ENCODE measurements at regions not wholly inside any gene's neighbourhood (a gene's known extent, or its start where the extent isn't known, plus 50 kb on each side); places are given as distances from the start of the nearest gene placed in this dataset.

GRCh38 chr6:21398741-21399325, 194.7 kb upstream of the SOX4 start:
- no peak for DNase-seq (ENCODE audit: low spot score)
- in situ Hi-C loops (cut with MboI; ENCODE audit: low sequenced_read_pairs, unreplicated experiment), result no loop called here
- no peak for TF ChIP-seq CTCF (IDR thresholded peaks at IDR 0.05; ENCODE audit: borderline replicate concordance, control extremely low read depth, extremely low read depth, insufficient read depth, missing control alignments)

GRCh38 chr6:21402368-21402767, 191.2 kb upstream of the SOX4 start:
- in situ Hi-C loops (cut with MboI; ENCODE audit: low sequenced_read_pairs, unreplicated experiment), result no loop called here
- no peak for TF ChIP-seq CTCF (IDR thresholded peaks at IDR 0.05; ENCODE audit: borderline replicate concordance, control extremely low read depth, extremely low read depth, insufficient read depth, missing control alignments)
- DNase-seq (ENCODE audit: low spot score), result peak; percentile 32

GRCh38 chr6:21404577-21404976, 189.0 kb upstream of the SOX4 start:
- DNase-seq (ENCODE audit: low spot score), result no peak
- in situ Hi-C loops (cut with MboI; ENCODE audit: low sequenced_read_pairs, unreplicated experiment), result no loop called here
- no peak for TF ChIP-seq CTCF (IDR thresholded peaks at IDR 0.05; ENCODE audit: borderline replicate concordance, control extremely low read depth, extremely low read depth, insufficient read depth, missing control alignments)

GRCh38 chr6:21406316-21406715, 187.2 kb upstream of the SOX4 start:
- TF ChIP-seq CTCF (IDR thresholded peaks at IDR 0.05; ENCODE audit: borderline replicate concordance, control extremely low read depth, extremely low read depth, insufficient read depth, missing control alignments), result no peak
- in situ Hi-C loops (cut with MboI; ENCODE audit: low sequenced_read_pairs, unreplicated experiment), result no loop called here
- no peak for DNase-seq (ENCODE audit: low spot score)

- TF ChIP-seq CTCF (IDR thresholded peaks at IDR 0.05; ENCODE audit: borderline replicate concordance, control extremely low read depth, extremely low read depth, insufficient read depth, missing control alignments), result no peak
- no peak for DNase-seq (ENCODE audit: low spot score)
- in situ Hi-C loops (cut with MboI; ENCODE audit: low sequenced_read_pairs, unreplicated experiment), result no loop called here
Observed at GRCh38 chr6:21409231-21409630, 184.3 kb upstream of the SOX4 start.

GRCh38 chr6:21413428-21413827, 180.1 kb upstream of the SOX4 start:
- in situ Hi-C loops (cut with MboI; ENCODE audit: low sequenced_read_pairs, unreplicated experiment), result no loop called here
- TF ChIP-seq CTCF (IDR thresholded peaks at IDR 0.05; ENCODE audit: borderline replicate concordance, control extremely low read depth, extremely low read depth, insufficient read depth, missing control alignments), result no peak
- no peak for DNase-seq (ENCODE audit: low spot score)
